WTC11 (cell line): ENCODE measurements at regions not wholly inside any gene's neighbourhood (a gene's known extent, or its start where the extent isn't known, plus 50 kb on each side); places are given as distances from the start of the nearest gene placed in this dataset.

Source experiments
- ATAC-seq: fragments of 200-7000 bp; cut with Tn5 transposase; 2 replicates; pipeline ENCODE4 v1.10.0; 2021; ENCODE audit warnings: mild to moderate bottlenecking, moderate library complexity
- CTCF ChIA-PET: fragments of 300-600 bp; sonication (Branson Sonifier 250); formaldehyde crosslinking; loops from one replicate; lab custom pipeline; 2021; ENCODE audit warnings: antibody characterized with exemption; lab: Charles Lee
- POLR2A ChIA-PET: fragments of 350-600 bp; sonication (Branson Sonifier 250); formaldehyde crosslinking; loops from one replicate; lab custom pipeline; 2021; ENCODE audit warnings: antibody characterized with exemption; lab: Charles Lee
- DNase-seq: peaks from one replicate; pipeline ENCODE4 v3.0.0; 2021; ENCODE audit warnings: low spot score
- H3K27ac Mint-ChIP-seq: 2 replicates; pipeline ENCODE4 v1.8.0; 2021; ENCODE audit warnings: mixed read lengths
- H3K27me3 Mint-ChIP-seq: 2 replicates; pipeline ENCODE4 v1.8.0; 2021; ENCODE audit warnings: low read depth, mild to moderate bottlenecking, moderate library complexity, mixed read lengths
- H3K36me3 Mint-ChIP-seq: 2 replicates; pipeline ENCODE4 v1.8.0; 2021; ENCODE audit warnings: mixed read lengths
- H3K4me1 Mint-ChIP-seq: 2 replicates; pipeline ENCODE4 v1.8.0; 2022; ENCODE audit warnings: mixed read lengths
- H3K4me3 Mint-ChIP-seq: 2 replicates; pipeline ENCODE4 v1.8.0; 2021; ENCODE audit warnings: mild to moderate bottlenecking, moderate library complexity, mixed read lengths
- H3K9me3 Mint-ChIP-seq: 2 replicates; pipeline ENCODE4 v1.8.0; 2021; ENCODE audit warnings: mixed read lengths
- CREB1 ChIP-seq: sonication (generic); formaldehyde crosslinking; IDR thresholded peaks from 2 replicates; pipeline ENCODE4 v1.8.0; 2023; ENCODE audit warnings: mild to moderate bottlenecking, missing genetic modification reagents
- CTCF ChIP-seq: fragments of 200-600 bp; IDR thresholded peaks from 2 replicates; pipeline ENCODE4 v1.8.0; 2022; ENCODE audit warnings: antibody characterized with exemption
- ETV6 ChIP-seq: sonication (generic); formaldehyde crosslinking; IDR thresholded peaks from 2 replicates; pipeline ENCODE4 v1.8.1; 2022; ENCODE audit warnings: mild to moderate bottlenecking, missing genetic modification reagents
- FOXK1 ChIP-seq: sonication (generic); formaldehyde crosslinking; IDR thresholded peaks from 2 replicates; pipeline ENCODE4 v1.8.0; 2022; ENCODE audit warnings: mild to moderate bottlenecking, moderate library complexity, missing genetic modification reagents
- HMGXB4 ChIP-seq: sonication (generic); formaldehyde crosslinking; IDR thresholded peaks from 2 replicates; pipeline ENCODE4 v1.8.1; 2023; ENCODE audit warnings: mild to moderate bottlenecking, moderate library complexity, missing genetic modification reagents
- IRF1 ChIP-seq: sonication (generic); formaldehyde crosslinking; IDR thresholded peaks from 2 replicates; pipeline ENCODE4 v1.8.0; 2023; ENCODE audit warnings: missing genetic modification reagents
- NFATC4 ChIP-seq: fragments of 250-450 bp; sonication (Bioruptor Pico); IDR thresholded peaks from 2 replicates; pipeline ENCODE4 v1.9.0; 2021; ENCODE audit warnings: mild to moderate bottlenecking
- NR2C2 ChIP-seq: sonication (generic); formaldehyde crosslinking; IDR thresholded peaks from 2 replicates; pipeline ENCODE4 v1.8.0; 2022; ENCODE audit warnings: mild to moderate bottlenecking, missing genetic modification reagents
- NR3C1 ChIP-seq: sonication (generic); formaldehyde crosslinking; conservative IDR thresholded peaks from 2 replicates; pipeline ENCODE4 v1.8.1; 2023; ENCODE audit warnings: low read depth, mild to moderate bottlenecking, missing genetic modification reagents
- RELA ChIP-seq: sonication (generic); formaldehyde crosslinking; IDR thresholded peaks from 2 replicates; pipeline ENCODE4 v1.8.1; 2022; ENCODE audit warnings: missing genetic modification reagents, mild to moderate bottlenecking, borderline replicate concordance
- RORB ChIP-seq: fragments of 250-450 bp; sonication (Bioruptor Pico); IDR thresholded peaks from 2 replicates; pipeline ENCODE4 v1.9.0; 2021; ENCODE audit warnings: mild to moderate bottlenecking
- SMAD3 ChIP-seq: sonication (generic); formaldehyde crosslinking; IDR thresholded peaks from 2 replicates; pipeline ENCODE4 v1.8.0; 2022; ENCODE audit warnings: missing genetic modification reagents, mild to moderate bottlenecking, borderline replicate concordance
- SOX15 ChIP-seq: fragments of 250-450 bp; sonication (Bioruptor Pico); IDR thresholded peaks from 2 replicates; pipeline ENCODE4 v1.9.0; 2021; ENCODE audit warnings: mild to moderate bottlenecking
- SP1 ChIP-seq: sonication (generic); formaldehyde crosslinking; conservative IDR thresholded peaks from 2 replicates; pipeline ENCODE4 v1.8.1; 2022; ENCODE audit warnings: missing genetic modification reagents
- TEAD1 ChIP-seq: sonication (generic); formaldehyde crosslinking; IDR thresholded peaks from 2 replicates; pipeline ENCODE4 v1.8.0; 2022; ENCODE audit warnings: mild to moderate bottlenecking, missing genetic modification reagents
- TP53 ChIP-seq: sonication (generic); formaldehyde crosslinking; IDR thresholded peaks from 2 replicates; pipeline ENCODE4 v1.8.1; 2023; ENCODE audit warnings: mild to moderate bottlenecking, missing genetic modification reagents
- ZNF317 ChIP-seq: sonication (generic); formaldehyde crosslinking; IDR thresholded peaks from 2 replicates; pipeline ENCODE4 v1.8.1; 2023; ENCODE audit warnings: low read depth, mild to moderate bottlenecking, moderate library complexity, missing genetic modification reagents, borderline replicate concordance
- ZNF396 ChIP-seq: fragments of 250-450 bp; sonication (Bioruptor Pico); IDR thresholded peaks from 2 replicates; pipeline ENCODE4 v1.8.0; 2021; ENCODE audit warnings: mild to moderate bottlenecking, moderate library complexity, borderline replicate concordance
- TF ChIP-seq, protein P1 (sequence below): fragments of 250-450 bp; sonication (Bioruptor Pico); IDR thresholded peaks from 2 replicates; pipeline ENCODE4 v1.9.0; 2021; ENCODE audit warnings: mild to moderate bottlenecking
- TF ChIP-seq, protein P2 (sequence below): sonication (generic); formaldehyde crosslinking; IDR thresholded peaks from 2 replicates; pipeline ENCODE4 v1.8.0; 2023; ENCODE audit warnings: mild to moderate bottlenecking, missing genetic modification reagents
- TF ChIP-seq, protein P3 (sequence below): sonication (generic); formaldehyde crosslinking; conservative IDR thresholded peaks from 2 replicates; pipeline ENCODE4 v1.8.1; 2022; ENCODE audit warnings: mild to moderate bottlenecking, missing genetic modification reagents
- TF ChIP-seq, protein P4 (sequence below): sonication (generic); formaldehyde crosslinking; IDR thresholded peaks from 2 replicates; pipeline ENCODE4 v1.8.0; 2022; ENCODE audit warnings: missing genetic modification reagents

DNA sequence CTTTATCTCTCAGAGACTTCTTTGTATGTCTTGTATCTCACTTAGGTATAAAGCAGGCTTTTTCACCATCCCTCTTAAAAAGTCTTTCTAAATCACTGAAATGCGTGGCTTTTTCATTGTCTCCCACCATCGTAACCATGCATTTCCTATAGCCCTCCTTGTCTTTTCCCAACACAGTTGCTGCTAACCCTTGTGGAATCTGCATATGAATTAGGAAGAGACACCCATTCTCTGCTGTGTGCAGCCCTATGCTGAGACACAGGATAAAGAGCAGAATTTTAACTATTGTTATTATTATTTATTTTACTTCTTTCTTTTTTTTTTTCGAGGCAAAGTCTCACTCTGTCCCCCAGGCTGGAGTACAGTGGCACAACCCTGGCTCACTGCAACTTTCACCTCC, 804.3 kb upstream of the COBL start:
- TF ChIP-seq ZNF396 (CRISPR knock-in tag) (no peak), NFATC4 (CRISPR knock-in tag) (no peak), SMAD3 (CRISPR knock-in tag) (no peak), TEAD1 (CRISPR knock-in tag) (peak; percentile 34; the same call in 1 of the 2 replicates), RORB (CRISPR knock-in tag) (no peak)
- TF ChIP-seq, protein P1, sequence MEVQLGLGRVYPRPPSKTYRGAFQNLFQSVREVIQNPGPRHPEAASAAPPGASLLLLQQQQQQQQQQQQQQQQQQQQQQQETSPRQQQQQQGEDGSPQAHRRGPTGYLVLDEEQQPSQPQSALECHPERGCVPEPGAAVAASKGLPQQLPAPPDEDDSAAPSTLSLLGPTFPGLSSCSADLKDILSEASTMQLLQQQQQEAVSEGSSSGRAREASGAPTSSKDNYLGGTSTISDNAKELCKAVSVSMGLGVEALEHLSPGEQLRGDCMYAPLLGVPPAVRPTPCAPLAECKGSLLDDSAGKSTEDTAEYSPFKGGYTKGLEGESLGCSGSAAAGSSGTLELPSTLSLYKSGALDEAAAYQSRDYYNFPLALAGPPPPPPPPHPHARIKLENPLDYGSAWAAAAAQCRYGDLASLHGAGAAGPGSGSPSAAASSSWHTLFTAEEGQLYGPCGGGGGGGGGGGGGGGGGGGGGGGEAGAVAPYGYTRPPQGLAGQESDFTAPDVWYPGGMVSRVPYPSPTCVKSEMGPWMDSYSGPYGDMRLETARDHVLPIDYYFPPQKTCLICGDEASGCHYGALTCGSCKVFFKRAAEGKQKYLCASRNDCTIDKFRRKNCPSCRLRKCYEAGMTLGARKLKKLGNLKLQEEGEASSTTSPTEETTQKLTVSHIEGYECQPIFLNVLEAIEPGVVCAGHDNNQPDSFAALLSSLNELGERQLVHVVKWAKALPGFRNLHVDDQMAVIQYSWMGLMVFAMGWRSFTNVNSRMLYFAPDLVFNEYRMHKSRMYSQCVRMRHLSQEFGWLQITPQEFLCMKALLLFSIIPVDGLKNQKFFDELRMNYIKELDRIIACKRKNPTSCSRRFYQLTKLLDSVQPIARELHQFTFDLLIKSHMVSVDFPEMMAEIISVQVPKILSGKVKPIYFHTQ (CRISPR knock-in tag), result no peak
- 0 out of 2 replicates have a peak, but pooled peaks cover 3% of the 10 kb centered on the region for H3K9me3 Mint-ChIP-seq
- peaks cover 2% of the 10 kb centered on the region; the same call in 1 of the 2 replicates for H3K36me3 Mint-ChIP-seq
- peak; percentile 80 for ATAC-seq
- ChIA-PET CTCF (no interaction called here), POLR2A (interaction anchor here (0.7 kb wide), 1 partner anchor 689 kb away, joined by 3 read pairs; no protein-coding TSS in a partner anchor)
- peak overlapping the region; percentile 33 for H3K4me3 Mint-ChIP-seq
- H3K27me3 Mint-ChIP-seq, result no peaks in the 10 kb centered on the region
- peaks cover 91% of the 10 kb centered on the region for H3K4me1 Mint-ChIP-seq
- H3K27ac Mint-ChIP-seq, result peak overlapping the region; percentile 99
- DNase-seq, result no peak

GRCh38 chr7:52119537-52119936, 802.9 kb upstream of the COBL start:
- Mint-ChIP-seq H3K4me1 (peaks cover 91% of the 10 kb centered on the region), H3K27me3 (no peaks in the 10 kb centered on the region), H3K9me3 (0 out of 2 replicates have a peak, but pooled peaks cover 3% of the 10 kb centered on the region), H3K4me3 (0 out of 2 replicates have a peak overlapping the region, but pooled peaks have one; percentile 1), H3K36me3 (peaks cover 2% of the 10 kb centered on the region; the same call in 1 of the 2 replicates), H3K27ac (peak overlapping the region; percentile 99)
- DNase-seq (no peak), ATAC-seq (peak; percentile 80)
- ChIA-PET POLR2A (no interaction called here), CTCF (no interaction called here)
- no peak for TF ChIP-seq SOX15 (CRISPR knock-in tag)
- no peak for TF ChIP-seq RELA (CRISPR knock-in tag)
- no peak for TF ChIP-seq CTCF
- TF ChIP-seq, protein P2, sequence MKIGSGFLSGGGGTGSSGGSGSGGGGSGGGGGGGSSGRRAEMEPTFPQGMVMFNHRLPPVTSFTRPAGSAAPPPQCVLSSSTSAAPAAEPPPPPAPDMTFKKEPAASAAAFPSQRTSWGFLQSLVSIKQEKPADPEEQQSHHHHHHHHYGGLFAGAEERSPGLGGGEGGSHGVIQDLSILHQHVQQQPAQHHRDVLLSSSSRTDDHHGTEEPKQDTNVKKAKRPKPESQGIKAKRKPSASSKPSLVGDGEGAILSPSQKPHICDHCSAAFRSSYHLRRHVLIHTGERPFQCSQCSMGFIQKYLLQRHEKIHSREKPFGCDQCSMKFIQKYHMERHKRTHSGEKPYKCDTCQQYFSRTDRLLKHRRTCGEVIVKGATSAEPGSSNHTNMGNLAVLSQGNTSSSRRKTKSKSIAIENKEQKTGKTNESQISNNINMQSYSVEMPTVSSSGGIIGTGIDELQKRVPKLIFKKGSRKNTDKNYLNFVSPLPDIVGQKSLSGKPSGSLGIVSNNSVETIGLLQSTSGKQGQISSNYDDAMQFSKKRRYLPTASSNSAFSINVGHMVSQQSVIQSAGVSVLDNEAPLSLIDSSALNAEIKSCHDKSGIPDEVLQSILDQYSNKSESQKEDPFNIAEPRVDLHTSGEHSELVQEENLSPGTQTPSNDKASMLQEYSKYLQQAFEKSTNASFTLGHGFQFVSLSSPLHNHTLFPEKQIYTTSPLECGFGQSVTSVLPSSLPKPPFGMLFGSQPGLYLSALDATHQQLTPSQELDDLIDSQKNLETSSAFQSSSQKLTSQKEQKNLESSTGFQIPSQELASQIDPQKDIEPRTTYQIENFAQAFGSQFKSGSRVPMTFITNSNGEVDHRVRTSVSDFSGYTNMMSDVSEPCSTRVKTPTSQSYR (CRISPR knock-in tag), result no peak
- TF ChIP-seq IRF1 (CRISPR knock-in tag), result no peak
- peak; percentile 81; the same call in 1 of the 2 replicates for TF ChIP-seq ETV6 (CRISPR knock-in tag)
- TF ChIP-seq, protein P3, sequence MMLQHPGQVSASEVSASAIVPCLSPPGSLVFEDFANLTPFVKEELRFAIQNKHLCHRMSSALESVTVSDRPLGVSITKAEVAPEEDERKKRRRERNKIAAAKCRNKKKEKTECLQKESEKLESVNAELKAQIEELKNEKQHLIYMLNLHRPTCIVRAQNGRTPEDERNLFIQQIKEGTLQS (CRISPR knock-in tag), result no peak
- no peak for TF ChIP-seq SP1 (CRISPR knock-in tag)
- no peak for TF ChIP-seq CREB1 (CRISPR knock-in tag)
- TF ChIP-seq NR3C1 (CRISPR knock-in tag), result no peak
- TF ChIP-seq TP53 (CRISPR knock-in tag), result no peak
- TF ChIP-seq, protein P4, sequence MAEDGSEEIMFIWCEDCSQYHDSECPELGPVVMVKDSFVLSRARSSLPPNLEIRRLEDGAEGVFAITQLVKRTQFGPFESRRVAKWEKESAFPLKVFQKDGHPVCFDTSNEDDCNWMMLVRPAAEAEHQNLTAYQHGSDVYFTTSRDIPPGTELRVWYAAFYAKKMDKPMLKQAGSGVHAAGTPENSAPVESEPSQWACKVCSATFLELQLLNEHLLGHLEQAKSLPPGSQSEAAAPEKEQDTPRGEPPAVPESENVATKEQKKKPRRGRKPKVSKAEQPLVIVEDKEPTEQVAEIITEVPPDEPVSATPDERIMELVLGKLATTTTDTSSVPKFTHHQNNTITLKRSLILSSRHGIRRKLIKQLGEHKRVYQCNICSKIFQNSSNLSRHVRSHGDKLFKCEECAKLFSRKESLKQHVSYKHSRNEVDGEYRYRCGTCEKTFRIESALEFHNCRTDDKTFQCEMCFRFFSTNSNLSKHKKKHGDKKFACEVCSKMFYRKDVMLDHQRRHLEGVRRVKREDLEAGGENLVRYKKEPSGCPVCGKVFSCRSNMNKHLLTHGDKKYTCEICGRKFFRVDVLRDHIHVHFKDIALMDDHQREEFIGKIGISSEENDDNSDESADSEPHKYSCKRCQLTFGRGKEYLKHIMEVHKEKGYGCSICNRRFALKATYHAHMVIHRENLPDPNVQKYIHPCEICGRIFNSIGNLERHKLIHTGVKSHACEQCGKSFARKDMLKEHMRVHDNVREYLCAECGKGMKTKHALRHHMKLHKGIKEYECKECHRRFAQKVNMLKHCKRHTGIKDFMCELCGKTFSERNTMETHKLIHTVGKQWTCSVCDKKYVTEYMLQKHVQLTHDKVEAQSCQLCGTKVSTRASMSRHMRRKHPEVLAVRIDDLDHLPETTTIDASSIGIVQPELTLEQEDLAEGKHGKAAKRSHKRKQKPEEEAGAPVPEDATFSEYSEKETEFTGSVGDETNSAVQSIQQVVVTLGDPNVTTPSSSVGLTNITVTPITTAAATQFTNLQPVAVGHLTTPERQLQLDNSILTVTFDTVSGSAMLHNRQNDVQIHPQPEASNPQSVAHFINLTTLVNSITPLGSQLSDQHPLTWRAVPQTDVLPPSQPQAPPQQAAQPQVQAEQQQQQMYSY (CRISPR knock-in tag), result no peak
- TF ChIP-seq NR2C2 (CRISPR knock-in tag), result no peak
- peak; percentile 63; the same call in 1 of the 2 replicates for TF ChIP-seq ZNF317 (CRISPR knock-in tag)
- no peak for TF ChIP-seq FOXK1 (CRISPR knock-in tag)
- no peak for TF ChIP-seq HMGXB4
